ENCODE measurements at regions not wholly inside any gene's neighbourhood (a gene's known extent, or its start where the extent isn't known, plus 50 kb on each side); places are given as distances from the start of the nearest gene placed in this dataset.

DNA sequence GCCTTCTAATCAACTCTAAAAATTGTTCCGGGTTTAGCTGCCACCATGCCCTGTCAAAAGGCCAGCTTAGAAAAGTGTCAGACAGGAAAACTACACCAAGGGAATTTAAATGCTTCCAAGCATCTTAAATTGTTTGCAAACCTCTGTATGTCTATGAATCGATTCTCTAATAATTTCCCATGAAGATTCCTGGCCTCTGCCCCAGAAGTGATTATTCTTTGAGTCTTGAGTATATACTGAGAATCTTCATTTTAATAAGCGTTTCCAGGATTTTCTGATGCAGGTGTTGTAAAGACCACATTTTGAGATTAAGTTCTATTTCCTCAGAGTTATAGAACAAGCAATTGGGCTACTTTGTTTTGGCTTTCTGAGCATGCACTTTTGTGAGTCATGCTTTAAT, 471.8 kb upstream of the JAG1 start (continued):
- TF ChIP-seq, protein P1, sequence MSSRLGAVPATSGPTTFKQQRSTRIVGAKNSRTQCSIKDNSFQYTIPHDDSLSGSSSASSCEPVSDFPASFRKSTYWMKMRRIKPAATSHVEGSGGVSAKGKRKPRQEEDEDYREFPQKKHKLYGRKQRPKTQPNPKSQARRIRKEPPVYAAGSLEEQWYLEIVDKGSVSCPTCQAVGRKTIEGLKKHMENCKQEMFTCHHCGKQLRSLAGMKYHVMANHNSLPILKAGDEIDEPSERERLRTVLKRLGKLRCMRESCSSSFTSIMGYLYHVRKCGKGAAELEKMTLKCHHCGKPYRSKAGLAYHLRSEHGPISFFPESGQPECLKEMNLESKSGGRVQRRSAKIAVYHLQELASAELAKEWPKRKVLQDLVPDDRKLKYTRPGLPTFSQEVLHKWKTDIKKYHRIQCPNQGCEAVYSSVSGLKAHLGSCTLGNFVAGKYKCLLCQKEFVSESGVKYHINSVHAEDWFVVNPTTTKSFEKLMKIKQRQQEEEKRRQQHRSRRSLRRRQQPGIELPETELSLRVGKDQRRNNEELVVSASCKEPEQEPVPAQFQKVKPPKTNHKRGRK (CRISPR knock-in tag; IDR thresholded peaks at IDR 0.05), result no peak
- TF ChIP-seq FOXA3 (CRISPR knock-in tag; IDR thresholded peaks at IDR 0.05), result no peak
- TF ChIP-seq, protein P2, sequence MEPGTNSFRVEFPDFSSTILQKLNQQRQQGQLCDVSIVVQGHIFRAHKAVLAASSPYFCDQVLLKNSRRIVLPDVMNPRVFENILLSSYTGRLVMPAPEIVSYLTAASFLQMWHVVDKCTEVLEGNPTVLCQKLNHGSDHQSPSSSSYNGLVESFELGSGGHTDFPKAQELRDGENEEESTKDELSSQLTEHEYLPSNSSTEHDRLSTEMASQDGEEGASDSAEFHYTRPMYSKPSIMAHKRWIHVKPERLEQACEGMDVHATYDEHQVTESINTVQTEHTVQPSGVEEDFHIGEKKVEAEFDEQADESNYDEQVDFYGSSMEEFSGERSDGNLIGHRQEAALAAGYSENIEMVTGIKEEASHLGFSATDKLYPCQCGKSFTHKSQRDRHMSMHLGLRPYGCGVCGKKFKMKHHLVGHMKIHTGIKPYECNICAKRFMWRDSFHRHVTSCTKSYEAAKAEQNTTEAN (CRISPR knock-in tag; conservative IDR thresholded peaks at IDR 0.05), result no peak
- no peak for TF ChIP-seq SSRP1 (CRISPR knock-in tag; IDR thresholded peaks at IDR 0.05)
- no peak for TF ChIP-seq CENPT (CRISPR knock-in tag; IDR thresholded peaks at IDR 0.05; ENCODE audit: low read depth)
- TF ChIP-seq, protein P3, sequence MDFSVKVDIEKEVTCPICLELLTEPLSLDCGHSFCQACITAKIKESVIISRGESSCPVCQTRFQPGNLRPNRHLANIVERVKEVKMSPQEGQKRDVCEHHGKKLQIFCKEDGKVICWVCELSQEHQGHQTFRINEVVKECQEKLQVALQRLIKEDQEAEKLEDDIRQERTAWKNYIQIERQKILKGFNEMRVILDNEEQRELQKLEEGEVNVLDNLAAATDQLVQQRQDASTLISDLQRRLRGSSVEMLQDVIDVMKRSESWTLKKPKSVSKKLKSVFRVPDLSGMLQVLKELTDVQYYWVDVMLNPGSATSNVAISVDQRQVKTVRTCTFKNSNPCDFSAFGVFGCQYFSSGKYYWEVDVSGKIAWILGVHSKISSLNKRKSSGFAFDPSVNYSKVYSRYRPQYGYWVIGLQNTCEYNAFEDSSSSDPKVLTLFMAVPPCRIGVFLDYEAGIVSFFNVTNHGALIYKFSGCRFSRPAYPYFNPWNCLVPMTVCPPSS (IDR thresholded peaks at IDR 0.05), result no peak
- no peak for TF ChIP-seq ZNF331 (CRISPR knock-in tag; IDR thresholded peaks at IDR 0.05)
- no peak for TF ChIP-seq ZNF441 (CRISPR knock-in tag; IDR thresholded peaks at IDR 0.05; ENCODE audit: borderline replicate concordance)
- TF ChIP-seq, protein P4, sequence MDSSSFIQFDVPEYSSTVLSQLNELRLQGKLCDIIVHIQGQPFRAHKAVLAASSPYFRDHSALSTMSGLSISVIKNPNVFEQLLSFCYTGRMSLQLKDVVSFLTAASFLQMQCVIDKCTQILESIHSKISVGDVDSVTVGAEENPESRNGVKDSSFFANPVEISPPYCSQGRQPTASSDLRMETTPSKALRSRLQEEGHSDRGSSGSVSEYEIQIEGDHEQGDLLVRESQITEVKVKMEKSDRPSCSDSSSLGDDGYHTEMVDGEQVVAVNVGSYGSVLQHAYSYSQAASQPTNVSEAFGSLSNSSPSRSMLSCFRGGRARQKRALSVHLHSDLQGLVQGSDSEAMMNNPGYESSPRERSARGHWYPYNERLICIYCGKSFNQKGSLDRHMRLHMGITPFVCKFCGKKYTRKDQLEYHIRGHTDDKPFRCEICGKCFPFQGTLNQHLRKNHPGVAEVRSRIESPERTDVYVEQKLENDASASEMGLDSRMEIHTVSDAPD (CRISPR knock-in tag; IDR thresholded peaks at IDR 0.05), result no peak
- TF ChIP-seq PCBP2 (optimal IDR thresholded peaks at IDR 0.05; ENCODE audit: low read depth, low read length, poor library complexity, severe bottlenecking), result no peak
